GM19328 (cell line): ENCODE measurements at regions not wholly inside any gene's neighbourhood (a gene's known extent, or its start where the extent isn't known, plus 50 kb on each side); places are given as distances from the start of the nearest gene placed in this dataset.
"Not testable (repeated sequence)": the region's sequence is repeated elsewhere in the genome, so short reads cannot be mapped to it uniquely, and the experiment has no call there.

ENCODE experiments used
- ATAC-seq: cut with Tn5 transposase; IDR thresholded peaks from one replicate; pipeline ENCODE4 v1.9.1; 2021; ENCODE audit warnings: mild to moderate bottlenecking, moderate library complexity; ENCODE audit not compliant: unreplicated experiment

DNA sequence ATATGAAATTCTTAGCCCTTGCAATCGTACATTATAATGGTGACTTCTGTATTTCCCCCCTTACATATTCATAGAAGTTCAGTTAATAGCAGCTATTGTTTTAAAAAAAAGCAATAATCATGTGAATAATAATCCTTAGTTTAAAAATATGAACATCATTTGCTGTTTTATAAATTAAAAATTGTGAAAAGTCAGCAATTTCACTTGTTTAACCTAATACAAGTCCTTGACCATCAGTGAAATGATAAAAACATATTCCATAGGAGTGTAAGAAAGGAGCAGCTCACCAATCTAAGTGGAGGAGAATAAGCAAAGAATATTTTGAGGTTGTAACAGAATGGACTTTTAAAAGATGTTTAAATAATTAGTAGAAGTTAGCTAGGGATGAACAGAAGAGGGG lies 650.2 kb downstream of the SUCLG1 start:
- ATAC-seq = no peak

DNA sequence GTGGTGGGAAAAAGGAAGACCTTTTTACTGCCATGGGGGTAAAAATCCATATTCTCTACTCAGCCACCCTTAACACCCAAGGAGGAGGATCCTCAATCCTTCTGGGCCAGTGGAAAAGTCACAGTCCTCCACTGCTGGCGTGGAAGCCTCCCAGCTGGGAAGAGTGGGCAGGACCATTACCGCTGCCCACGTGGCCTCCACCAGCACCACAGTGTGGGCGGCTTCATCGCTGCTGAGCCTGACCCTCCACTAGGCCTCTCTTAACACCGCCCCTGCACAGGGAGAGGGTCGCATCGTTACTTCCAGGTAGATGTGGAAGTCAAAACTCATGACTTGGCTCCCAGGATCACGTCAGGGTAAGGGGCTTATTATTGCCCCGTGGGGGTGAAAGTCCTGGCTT lies 656.5 kb downstream of the SUCLG1 start:
- ATAC-seq = no peak

DNA sequence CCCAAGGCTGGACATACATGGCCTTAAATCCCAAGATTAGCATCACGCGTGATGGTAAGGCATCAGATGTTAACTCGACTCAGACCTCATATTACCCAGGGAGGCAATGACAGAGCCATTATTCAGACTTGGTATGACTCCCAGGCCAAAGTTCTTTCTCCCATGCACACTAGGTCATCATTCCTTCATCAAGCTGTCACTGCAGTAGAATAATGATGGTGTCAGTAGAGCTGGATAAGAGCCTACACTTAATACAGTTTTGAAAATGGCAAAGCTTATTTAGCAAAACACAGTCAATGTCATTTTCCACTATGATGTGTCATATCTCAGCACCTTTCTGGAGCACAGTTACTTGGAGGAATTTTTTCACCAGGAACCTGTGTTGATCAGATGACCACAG lies 663.3 kb downstream of the SUCLG1 start:
- ATAC-seq = no peak

DNA sequence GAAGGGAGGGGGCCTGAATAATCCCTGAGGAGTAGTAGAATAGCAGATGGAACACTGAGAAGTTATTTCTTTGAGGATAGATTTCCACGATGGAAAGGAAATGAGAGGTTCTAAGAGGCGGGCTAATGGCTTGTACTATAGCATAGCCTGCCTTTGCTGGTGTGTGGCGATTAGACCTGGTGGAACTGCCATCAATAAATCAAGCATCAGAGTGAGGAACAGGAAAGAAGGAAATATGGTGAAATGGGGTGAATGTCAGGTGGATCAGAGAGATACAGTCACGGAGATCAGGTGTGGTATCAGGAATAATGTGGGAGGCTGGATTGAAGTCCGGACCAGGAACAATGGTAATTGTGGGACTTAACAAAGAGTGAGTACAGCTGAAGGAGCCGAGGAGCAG lies 668.6 kb downstream of the SUCLG1 start:
- ATAC-seq = not testable (repeated sequence)

DNA sequence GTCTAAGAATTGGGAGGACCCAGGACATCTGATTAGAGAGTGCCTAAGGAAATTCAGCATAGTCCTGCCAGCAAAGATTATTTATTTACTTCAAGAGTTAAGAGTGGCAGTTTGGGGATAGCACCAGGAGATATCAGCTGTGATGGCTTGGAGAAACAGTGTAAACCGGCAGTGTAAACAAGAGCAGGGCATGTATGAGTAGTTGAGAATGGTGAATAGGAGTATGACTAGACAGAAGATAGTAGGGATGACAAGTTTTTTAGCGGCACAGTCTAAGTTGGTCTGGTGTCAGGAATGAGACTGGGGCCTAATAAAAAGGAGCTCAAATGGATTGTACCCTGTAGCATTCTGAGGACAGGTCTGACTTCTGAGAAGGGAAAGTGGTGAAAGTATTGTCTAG lies 669.4 kb downstream of the SUCLG1 start:
- ATAC-seq = not testable (repeated sequence)

DNA sequence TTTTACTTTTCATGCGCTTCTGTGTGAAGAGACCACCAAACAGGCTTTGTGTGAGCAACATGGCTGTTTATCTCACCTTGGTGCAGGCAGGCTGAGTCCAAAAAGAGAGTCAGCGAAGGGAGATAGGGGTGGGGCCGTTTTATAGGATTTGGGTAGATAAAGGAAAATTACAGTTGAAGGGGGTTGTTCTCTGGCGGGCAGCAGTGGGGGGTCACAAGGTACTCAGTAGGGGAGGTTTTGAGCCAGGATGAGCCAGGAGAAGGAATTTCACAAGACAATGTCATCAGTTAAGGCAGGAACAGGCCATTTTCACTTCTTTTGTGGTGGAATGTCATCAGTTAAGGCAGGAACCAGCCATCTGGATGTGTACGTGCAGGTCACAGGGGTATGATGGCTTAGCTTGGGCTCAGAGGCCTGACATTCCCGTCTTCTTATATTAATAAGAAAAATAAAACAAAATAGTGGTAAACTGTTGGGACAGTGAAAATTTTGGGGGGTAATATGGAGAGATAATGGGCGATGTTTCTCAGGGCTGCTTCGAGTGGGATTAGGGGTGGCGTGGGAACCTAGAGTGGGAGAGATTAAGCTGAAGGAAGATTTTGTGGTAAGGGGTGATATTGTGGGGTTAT lies 670.0 kb downstream of the SUCLG1 start:
- not testable (repeated sequence) for ATAC-seq

DNA sequence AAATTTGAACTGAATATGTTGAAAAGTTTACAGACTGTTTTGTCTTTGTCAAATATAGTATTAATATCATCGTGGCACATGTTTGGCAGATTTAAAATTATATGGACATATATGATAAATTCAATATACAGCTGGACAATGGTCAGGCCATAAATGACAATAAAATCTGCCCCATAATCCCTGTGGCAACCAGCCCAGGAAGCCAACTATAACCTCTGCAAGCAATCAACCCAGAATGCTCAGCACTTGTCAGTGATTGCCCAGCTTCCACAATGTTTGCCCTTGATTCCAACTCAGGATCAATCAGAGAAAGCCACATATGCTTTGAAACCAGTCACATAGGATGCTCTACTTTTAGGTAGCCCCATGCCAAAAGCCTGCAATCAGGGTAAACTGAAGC lies 671.9 kb downstream of the SUCLG1 start:
- ATAC-seq = no peak

DNA sequence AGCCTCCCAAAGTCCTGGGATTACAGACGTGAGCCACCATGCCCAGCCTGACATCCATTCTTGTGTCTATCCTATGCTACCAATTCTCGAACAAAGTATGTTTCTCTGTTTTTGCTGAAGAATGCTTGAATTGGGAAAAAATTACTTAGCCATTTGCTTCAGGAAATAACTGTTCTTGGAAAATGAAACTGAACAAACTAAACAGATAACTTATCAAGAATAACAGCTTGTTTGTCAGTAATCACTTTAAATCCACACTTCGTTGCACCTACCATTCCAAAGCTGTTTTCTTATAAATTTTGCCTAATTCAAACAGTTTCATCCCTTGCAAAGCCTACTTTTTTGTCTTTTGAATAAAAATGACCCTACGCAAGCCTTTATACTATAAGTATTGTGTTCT lies 672.9 kb downstream of the SUCLG1 start:
- no peak for ATAC-seq

DNA sequence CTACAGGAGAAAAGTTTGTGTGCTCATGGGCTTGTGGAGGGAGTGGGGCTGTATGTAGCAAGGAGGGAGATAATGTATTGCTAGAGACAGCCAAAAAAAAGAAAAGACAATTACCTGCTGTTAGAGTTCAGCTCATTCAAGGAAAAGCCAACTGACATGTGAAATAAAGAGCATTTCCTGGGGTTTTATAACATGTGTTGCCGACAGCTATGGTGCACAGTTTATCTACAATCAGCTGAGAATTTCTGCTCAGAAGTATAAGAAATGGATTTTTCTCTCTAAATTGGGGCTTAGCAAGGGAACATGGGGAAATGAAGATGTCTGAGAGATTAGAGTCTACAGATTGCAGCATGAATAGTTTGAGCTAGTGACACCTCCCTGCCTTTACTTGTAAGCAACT lies 674.1 kb downstream of the SUCLG1 start:
- no peak for ATAC-seq

DNA sequence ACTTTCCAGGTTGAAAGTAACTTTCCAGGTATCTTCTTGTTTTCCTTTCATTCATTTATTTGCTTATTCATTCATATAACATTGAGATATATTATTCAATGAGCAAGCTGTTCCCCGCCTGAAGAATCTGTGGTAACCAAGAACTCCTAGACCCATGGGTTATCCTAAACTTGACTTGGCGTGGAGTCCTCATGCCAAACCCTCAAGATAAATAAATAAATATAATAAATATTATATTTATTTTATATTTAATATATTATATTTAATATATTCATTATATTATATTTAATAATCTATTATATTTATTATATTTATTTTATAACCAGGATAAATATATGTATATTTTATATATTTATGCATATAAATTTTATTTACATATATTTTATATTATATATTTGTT lies 674.8 kb downstream of the SUCLG1 start:
- no peak for ATAC-seq

DNA sequence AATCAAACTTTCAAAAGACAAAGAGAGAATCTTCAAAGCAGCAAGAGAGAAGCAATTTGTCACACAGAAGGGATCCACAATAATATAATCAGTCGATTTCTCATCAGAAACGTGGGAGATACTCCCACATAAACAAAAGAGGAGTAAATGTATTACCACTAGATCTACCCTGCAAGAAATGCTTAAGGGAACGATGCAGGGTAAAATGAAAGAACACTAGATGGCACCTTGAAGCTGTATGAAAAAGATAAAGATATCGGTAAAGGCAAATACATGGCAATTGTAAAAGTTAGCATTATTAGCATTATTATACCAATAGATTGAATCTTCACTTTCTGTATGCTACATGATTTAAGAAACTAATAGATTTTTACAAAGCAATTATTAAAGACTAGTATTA lies 677.0 kb downstream of the SUCLG1 start:
- no peak for ATAC-seq

DNA sequence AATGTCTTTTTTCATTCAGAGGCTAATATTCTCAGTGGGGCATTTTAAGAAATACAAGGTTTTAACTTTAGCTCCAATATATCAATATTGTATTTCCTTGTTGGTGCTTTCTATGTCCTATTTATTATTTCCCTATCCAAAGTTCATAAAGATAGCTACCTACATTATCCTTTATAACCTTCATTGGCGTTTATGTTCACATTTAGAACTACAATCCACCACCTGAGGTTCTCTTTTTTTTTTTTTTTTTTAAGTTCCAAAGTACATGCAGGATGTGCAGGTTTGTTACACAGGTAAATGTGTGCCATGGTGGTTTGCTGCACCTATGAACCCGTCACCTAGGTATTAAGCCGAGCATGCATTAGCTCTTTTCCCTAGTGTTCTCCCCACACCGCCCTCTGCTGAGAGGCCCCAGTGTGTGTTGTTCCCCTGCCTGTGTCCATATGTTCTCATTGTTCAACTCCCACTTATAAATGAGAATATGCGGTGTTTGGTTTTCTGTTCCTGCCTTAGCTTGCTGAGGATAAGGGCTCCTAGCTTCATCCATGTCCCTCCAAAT lies 694.6 kb downstream of the SUCLG1 start:
- no peak for ATAC-seq

DNA sequence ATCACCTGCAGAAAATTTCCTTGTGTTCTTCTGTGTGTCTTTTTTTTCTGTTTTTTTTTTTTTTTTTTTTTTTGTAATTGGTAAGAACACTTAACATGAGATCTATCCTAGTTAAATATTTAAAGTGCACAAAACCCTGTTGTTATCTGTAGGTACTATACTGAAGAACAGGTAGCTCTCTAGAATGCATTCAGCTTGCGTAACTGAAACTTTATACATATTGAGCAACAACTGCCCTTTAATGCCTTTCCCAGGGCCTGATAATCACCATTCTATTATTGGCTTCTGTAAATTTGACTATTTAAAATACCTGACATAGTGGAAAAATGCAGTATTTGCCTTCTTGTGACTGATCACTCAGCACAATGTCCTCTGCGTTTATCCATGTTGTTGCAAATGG lies 701.8 kb downstream of the SUCLG1 start:
- ATAC-seq = no peak

DNA sequence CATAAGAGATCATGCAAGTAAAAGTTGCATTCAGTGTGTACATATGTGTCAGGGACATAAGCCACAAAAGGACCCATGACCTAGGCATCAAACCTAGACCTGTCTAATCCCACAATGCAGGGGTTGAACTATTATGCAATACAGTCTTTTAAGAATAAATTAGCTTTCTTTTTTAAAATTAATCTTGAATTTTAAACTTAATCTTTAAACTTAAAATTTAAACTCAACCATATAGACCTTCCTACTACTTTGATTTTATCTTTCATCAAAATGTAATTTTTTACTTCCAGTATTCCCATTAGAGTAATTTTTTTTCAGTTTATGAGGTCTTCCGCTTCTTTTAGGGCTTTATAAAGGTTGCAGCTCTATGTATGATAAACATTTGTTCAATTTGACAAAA lies 702.9 kb downstream of the SUCLG1 start:
- ATAC-seq = no peak

DNA sequence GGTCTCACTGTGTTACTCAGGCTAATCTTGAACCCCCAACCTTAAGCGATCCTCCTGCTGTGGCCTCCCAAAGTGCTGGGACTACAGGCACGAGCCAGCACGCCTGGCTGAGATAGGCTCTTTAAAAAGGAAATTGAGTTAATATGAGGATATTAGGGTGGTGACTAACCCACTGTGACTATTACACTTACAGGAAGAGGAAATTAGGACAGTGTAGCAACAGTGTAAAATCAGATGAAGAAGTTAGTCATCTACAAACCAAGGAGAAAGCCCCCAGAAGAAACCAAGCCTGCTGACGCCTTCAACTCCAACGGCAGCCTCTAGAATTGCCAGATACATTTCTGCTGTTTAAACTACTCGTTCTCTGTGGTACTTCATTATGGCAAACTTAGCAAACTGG lies 711.9 kb downstream of the SUCLG1 start:
- ATAC-seq = no peak

DNA sequence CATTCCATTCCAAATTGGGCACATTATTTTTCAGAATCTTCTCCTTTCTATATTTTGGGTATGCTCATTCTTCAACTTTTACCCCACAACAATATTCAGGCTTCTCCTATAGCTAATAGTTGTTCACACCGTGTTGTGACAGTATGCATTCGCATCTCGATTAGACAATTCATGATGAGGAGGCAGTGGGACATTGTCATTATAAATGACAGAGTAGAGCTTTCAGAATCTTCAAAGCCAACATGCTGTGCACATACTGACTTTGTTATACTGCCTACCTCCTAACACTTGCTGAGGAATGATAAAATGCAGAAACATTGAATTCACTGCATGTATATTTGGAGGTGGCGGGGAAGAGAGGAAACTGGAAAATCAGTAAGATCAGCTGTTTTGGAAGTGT lies 714.2 kb downstream of the SUCLG1 start:
- no peak for ATAC-seq

DNA sequence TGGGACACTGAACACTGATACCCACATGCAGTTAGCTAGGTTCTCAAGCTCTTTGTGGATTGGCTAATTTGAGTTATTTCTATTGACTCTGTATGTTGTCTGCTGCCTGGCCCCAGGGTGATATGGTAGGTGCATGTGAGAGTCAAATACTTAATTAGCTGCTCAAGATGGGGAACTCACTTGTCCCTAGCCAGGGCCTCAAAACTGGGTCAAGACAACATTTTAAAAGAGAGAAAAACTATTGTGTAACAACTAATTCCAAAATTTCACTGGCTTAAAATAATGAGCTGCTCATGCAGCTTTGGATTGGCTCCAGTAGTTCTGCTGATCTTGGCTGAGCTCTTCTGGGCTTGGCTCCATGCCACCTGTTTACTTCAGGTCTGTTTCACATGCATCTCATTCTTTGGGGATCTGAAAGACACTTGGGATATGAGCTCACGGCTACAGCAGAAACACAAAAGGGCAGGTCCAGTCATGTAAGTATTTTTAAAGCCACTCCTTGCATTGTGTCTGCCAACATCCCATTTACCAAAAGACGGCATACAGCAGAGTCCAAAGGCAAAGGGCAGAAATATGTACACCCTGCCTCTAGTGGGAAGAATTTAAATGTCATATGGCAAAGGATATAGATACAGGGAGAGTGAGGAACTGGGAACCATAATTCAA lies 716.8 kb downstream of the SUCLG1 start:
- no peak for ATAC-seq

DNA sequence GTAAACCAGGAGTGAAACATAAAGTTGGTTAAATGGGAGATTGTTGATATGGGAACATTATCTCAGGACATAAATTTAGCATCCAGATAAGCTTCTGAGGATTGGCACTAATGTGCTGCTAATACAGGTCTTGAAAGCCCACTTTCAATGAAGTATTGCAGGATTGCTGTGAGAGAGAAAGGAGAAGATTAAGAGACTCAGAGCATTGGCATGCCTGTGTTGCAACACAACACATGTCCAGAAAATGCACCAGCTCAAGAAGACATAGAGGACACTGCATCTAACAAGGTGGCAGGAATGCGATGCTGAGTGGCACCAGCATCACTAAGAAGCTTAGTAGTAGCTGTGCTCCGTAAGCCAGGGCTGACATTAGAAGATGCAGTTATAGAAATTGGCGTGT lies 728.9 kb downstream of the SUCLG1 start:
- no peak for ATAC-seq

DNA sequence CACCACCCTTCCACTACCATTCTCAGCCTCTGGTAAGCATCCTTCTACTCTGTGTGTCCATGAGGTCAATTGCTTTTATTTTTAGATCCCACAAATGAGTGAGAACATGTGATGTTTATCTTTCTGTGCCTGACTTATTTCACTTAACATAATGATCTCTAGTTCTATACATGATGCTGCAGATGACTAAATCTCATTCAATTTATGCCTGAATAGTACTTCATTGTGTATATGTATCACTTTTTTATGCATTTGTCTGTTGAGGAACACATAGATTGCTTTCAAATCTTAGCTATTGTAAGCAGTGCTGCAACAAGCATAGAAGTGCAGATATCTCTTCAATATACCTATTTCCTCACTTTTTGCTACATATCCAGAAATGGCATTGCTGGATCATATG lies 733.3 kb downstream of the SUCLG1 start:
- ATAC-seq = no peak

DNA sequence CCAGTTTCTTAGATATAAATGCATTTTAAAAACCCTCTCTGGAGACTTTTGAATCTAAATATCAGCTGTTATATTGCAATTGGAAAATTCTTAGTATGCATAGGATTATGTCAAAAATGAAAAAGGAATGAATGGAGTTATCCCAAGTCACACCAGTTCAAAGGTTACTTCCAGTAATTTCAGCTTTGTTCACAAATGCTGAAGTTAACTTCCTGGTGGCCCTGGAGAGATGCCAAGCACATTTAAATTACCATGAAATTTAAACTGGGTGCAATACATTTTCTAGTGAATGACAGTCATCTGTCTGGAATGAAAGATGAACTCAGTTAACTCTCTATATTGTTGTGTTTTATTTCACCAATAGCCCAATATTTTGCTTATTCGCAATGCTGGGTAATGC lies 753.9 kb downstream of the SUCLG1 start:
- ATAC-seq = no peak

DNA sequence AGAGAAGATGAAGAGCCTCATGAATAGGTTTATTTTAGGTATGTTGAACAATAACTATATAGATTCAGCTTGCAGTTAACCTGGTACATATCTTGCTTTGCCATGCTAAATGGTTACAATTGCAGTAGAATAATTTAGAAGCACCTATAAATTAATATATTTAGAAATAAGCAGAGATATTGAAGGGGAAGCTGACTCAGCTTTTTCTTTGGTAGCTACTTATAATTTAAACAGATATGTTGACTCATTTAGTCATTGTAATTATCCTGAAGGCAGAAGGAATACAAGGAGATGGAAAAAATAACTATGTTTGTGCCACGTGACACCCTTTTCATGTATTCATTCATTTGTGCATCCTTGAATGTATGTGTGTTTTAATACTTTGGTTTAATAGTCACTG lies 755.5 kb downstream of the SUCLG1 start:
- no peak for ATAC-seq

DNA sequence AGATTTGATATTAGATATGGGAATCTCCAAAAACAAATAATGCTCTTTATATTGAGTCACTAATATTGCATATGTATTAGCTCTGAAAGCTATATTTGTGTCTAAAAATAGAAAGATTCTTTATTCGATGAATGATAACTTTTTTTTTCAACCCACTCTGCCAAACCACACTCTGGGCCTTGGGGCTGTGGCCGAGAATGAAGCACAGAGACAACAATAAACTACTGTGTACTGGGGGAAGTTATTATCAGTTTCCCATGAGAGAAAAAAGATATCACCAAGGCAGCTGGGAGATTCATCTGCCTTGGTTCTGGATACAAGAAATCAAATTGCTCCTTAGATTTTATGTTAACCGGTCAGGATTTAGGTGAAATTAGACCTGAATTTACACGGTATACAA lies 762.2 kb downstream of the SUCLG1 start:
- no peak for ATAC-seq

DNA sequence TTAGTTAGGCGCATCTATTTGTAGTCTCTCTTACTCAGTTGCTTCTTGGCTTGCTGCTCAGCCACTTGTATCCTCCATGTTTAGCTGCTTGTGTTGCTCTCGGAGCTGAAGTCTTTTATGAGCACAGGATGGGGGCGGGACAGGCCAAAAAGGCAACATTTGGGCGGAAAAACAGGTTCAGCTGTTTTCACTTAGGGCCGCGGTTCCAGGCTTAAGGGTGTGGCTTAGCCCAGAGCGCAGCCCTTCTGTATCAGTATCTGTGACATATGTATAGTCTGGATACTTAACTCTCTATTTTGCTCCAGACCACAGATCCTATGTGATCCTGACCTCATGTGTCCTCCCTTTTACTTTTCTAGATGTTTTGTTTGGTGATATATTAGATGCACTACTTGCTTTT lies 763.5 kb downstream of the SUCLG1 start:
- ATAC-seq = no peak
